Kidney tubule cell (primary cell): ENCODE measurements at regions not wholly inside any gene's neighbourhood (a gene's known extent, or its start where the extent isn't known, plus 50 kb on each side); places are given as distances from the start of the nearest gene placed in this dataset.

Source experiments
- DNase-seq: peaks from one replicate; pipeline ENCODE4 v3.0.0-alpha.2; 2018; ENCODE audit warnings: low spot score

- DNase-seq: no peak
Measured at GRCh38 chr14:99039331-99040041, 232.5 kb downstream of the BCL11B start.

GRCh38 chr14:99040052-99040451 is 231.9 kb downstream of the BCL11B start:
- no peak for DNase-seq

- DNase-seq: no peak
Measured at GRCh38 chr14:99040711-99041110, 231.3 kb downstream of the BCL11B start.

GRCh38 chr14:99041141-99041819 is 230.7 kb downstream of the BCL11B start:
- DNase-seq: no peak

GRCh38 chr14:99041820-99042174 is 230.2 kb downstream of the BCL11B start:
- DNase-seq: no peak

- DNase-seq: no peak
Measured at GRCh38 chr14:99042381-99043266, 229.4 kb downstream of the BCL11B start.

GRCh38 chr14:99043267-99043615 is 228.8 kb downstream of the BCL11B start:
- DNase-seq: no peak

GRCh38 chr14:99043756-99044155 is 228.2 kb downstream of the BCL11B start:
- DNase-seq: no peak

- DNase-seq: no peak
Measured at GRCh38 chr14:99047441-99048031, 224.5 kb downstream of the BCL11B start.

GRCh38 chr14:99050309-99050708 is 221.7 kb downstream of the BCL11B start:
- no peak for DNase-seq

GRCh38 chr14:99052467-99052866 is 219.5 kb downstream of the BCL11B start:
- no peak for DNase-seq

- peak; percentile 54 for DNase-seq
Measured at GRCh38 chr14:99055019-99055418, 217.0 kb downstream of the BCL11B start.

- no peak for DNase-seq
Measured at GRCh38 chr14:99055816-99056215, 216.2 kb downstream of the BCL11B start.

- DNase-seq: no peak
Measured at GRCh38 chr14:99057576-99058083, 214.4 kb downstream of the BCL11B start.

GRCh38 chr14:99058542-99058941 is 213.5 kb downstream of the BCL11B start:
- DNase-seq: no peak

GRCh38 chr14:99062216-99062615 is 209.8 kb downstream of the BCL11B start:
- DNase-seq: no peak

- no peak for DNase-seq
Measured at GRCh38 chr14:99062772-99063418, 209.1 kb downstream of the BCL11B start.

- DNase-seq: peak; percentile 69
Measured at GRCh38 chr14:99063620-99064225, 208.3 kb downstream of the BCL11B start.

GRCh38 chr14:99064262-99064954 is 207.6 kb downstream of the BCL11B start:
- peak; percentile 54 for DNase-seq

GRCh38 chr14:99065551-99065950 is 206.4 kb downstream of the BCL11B start:
- no peak for DNase-seq

- DNase-seq: no peak
Measured at GRCh38 chr14:99066378-99066777, 205.6 kb downstream of the BCL11B start.
